SU-DHL-6 (cell line): ENCODE measurements at regions not wholly inside any gene's neighbourhood (a gene's known extent, or its start where the extent isn't known, plus 50 kb on each side); places are given as distances from the start of the nearest gene placed in this dataset.

Source experiments
- H2AFZ ChIP-seq: fragments of 200-600 bp; sonication (generic); 2 replicates; pipeline ENCODE4 v1.6.1; 2014; ENCODE audit warnings: low read depth, mild to moderate bottlenecking, moderate library complexity, mixed read lengths, antibody characterized with exemption, low read length; ENCODE audit not compliant: severe bottlenecking
- H3F3A ChIP-seq: fragments of 200-600 bp; shearing (Covaris generic); 2 replicates; pipeline ENCODE4 v1.6.0; 2016; ENCODE audit warnings: antibody characterized with exemption, mild to moderate bottlenecking; ENCODE audit not compliant: insufficient read depth
- H3K27ac ChIP-seq: fragments of 200-600 bp; sonication (generic); 2 replicates; pipeline ENCODE4 v1.5.1; 2016; ENCODE audit warnings: low read depth, mild to moderate bottlenecking, low read length, moderate library complexity, mixed read lengths
- H3K27me3 ChIP-seq: fragments of 200-600 bp; sonication (generic), shearing (Covaris generic); 2 replicates; pipeline ENCODE4 v1.6.0; 2014; ENCODE audit warnings: mild to moderate bottlenecking, low read length
- H3K36me3 ChIP-seq: fragments of 200-600 bp; sonication (generic); 2 replicates; pipeline ENCODE4 v1.6.1; 2014; ENCODE audit warnings: mild to moderate bottlenecking, low read length, mixed read lengths
- H3K4me2 ChIP-seq: fragments of 300-600, 200-600 bp; shearing (Covaris generic), sonication (generic); 2 replicates; pipeline ENCODE4 v1.6.0; 2014; ENCODE audit warnings: low read length, low read depth, mild to moderate bottlenecking; ENCODE audit not compliant: poor library complexity, severe bottlenecking
- H3K4me3 ChIP-seq: fragments of 200-600 bp; sonication (generic); 2 replicates; pipeline ENCODE4 v1.5.1; 2014; ENCODE audit warnings: antibody characterized with exemption, low read length, mild to moderate bottlenecking, mixed read lengths; ENCODE audit not compliant: insufficient read depth, poor library complexity, severe bottlenecking
- H3K79me2 ChIP-seq: fragments of 200-600 bp; sonication (generic); 2 replicates; pipeline ENCODE4 v1.6.1; 2014; ENCODE audit warnings: mild to moderate bottlenecking, low read length, moderate library complexity; ENCODE audit not compliant: insufficient read depth
- H3K9ac ChIP-seq: fragments of 200-600 bp; sonication (generic); 2 replicates; pipeline ENCODE4 v1.7.0; 2014; ENCODE audit warnings: mild to moderate bottlenecking, low read length
- H3K9me2 ChIP-seq: fragments of 200-600 bp; sonication (generic); replicated peaks from 2 replicates; pipeline ENCODE4 v1.6.1; 2014; ENCODE audit warnings: low read length; ENCODE audit not compliant: insufficient read depth
- H3K9me3 ChIP-seq: fragments of 200-600 bp; sonication (generic); 2 replicates; pipeline ENCODE4 v1.6.1; 2014; ENCODE audit warnings: low read length, mixed read lengths; ENCODE audit not compliant: insufficient read depth
- H4K20me1 ChIP-seq: fragments of 200-600 bp; sonication (generic); 2 replicates; pipeline ENCODE4 v1.6.1; 2014; ENCODE audit warnings: low read depth, mild to moderate bottlenecking, antibody characterized with exemption, low read length, moderate library complexity, mixed read lengths
- CTCF ChIP-seq: fragments of 200-600 bp; sonication (generic); IDR thresholded peaks from one replicate; pipeline ENCODE4 v1.5.1; 2017; ENCODE audit warnings: antibody characterized with exemption, mild to moderate bottlenecking, low read length, moderate library complexity; ENCODE audit not compliant: insufficient read depth, poor library complexity, severe bottlenecking
- EZH2phosphoT487 ChIP-seq: fragments of 200-600 bp; sonication (generic), shearing (Covaris generic); conservative IDR thresholded peaks from 2 replicates; pipeline ENCODE4 v1.6.1; 2018; ENCODE audit warnings: mild to moderate bottlenecking, antibody characterized with exemption, low read length, moderate library complexity, mixed read lengths

GRCh38 chr3:102081572-102082289 lies 232.4 kb downstream of the NFKBIZ start:
- no peaks in the 10 kb centered on the region for H4K20me1 ChIP-seq
- no peak overlapping the region for H3K27ac ChIP-seq
- H3K27me3 ChIP-seq = no peaks in the 10 kb centered on the region
- no peak overlapping the region for H2AFZ ChIP-seq
- no peaks in the 10 kb centered on the region for H3F3A ChIP-seq
- no peaks in the 10 kb centered on the region for H3K9me3 ChIP-seq
- no peaks in the 10 kb centered on the region for H3K79me2 ChIP-seq
- no peaks in the 10 kb centered on the region for H3K9me2 ChIP-seq
- H3K4me2 ChIP-seq = no peak overlapping the region
- H3K9ac ChIP-seq = no peak overlapping the region
- TF ChIP-seq CTCF (no peak), EZH2phosphoT487 (no peak)
- H3K36me3 ChIP-seq = no peaks in the 10 kb centered on the region
- no peak overlapping the region for H3K4me3 ChIP-seq

- Histone ChIP-seq H3K27me3 (no peaks in the 10 kb centered on the region), H3K4me2 (no peak overlapping the region), H3K79me2 (no peaks in the 10 kb centered on the region), H2AFZ (no peak overlapping the region), H3K9me2 (no peaks in the 10 kb centered on the region), H4K20me1 (no peaks in the 10 kb centered on the region), H3K9ac (no peak overlapping the region), H3K9me3 (no peaks in the 10 kb centered on the region), H3F3A (no peaks in the 10 kb centered on the region), H3K27ac (no peak overlapping the region), H3K36me3 (no peaks in the 10 kb centered on the region), H3K4me3 (no peak overlapping the region)
- TF ChIP-seq CTCF (no peak), EZH2phosphoT487 (no peak)
These were observed 234.2 kb downstream of the NFKBIZ start for GRCh38 chr3:102083473-102083872.

- H4K20me1 ChIP-seq = no peaks in the 10 kb centered on the region
- H3K9me3 ChIP-seq = no peaks in the 10 kb centered on the region
- H2AFZ ChIP-seq = no peak overlapping the region
- no peaks in the 10 kb centered on the region for H3K9me2 ChIP-seq
- H3K27me3 ChIP-seq = no peaks in the 10 kb centered on the region
- TF ChIP-seq EZH2phosphoT487 (no peak), CTCF (no peak)
- no peak overlapping the region for H3K4me2 ChIP-seq
- no peaks in the 10 kb centered on the region for H3K79me2 ChIP-seq
- H3K4me3 ChIP-seq = no peak overlapping the region
- H3K9ac ChIP-seq = no peak overlapping the region
- no peaks in the 10 kb centered on the region for H3K36me3 ChIP-seq
- H3K27ac ChIP-seq = no peak overlapping the region
- H3F3A ChIP-seq = no peaks in the 10 kb centered on the region
These were observed 234.7 kb downstream of the NFKBIZ start for GRCh38 chr3:102084006-102084405.
